ENCODE measurements at regions not wholly inside any gene's neighbourhood (a gene's known extent, or its start where the extent isn't known, plus 50 kb on each side); places are given as distances from the start of the nearest gene placed in this dataset.

GRCh38 chr9:89864731-89865130, 259.9 kb downstream of the GADD45G start:
- DNase-seq (ENCODE audit: low read depth), result no peak

GRCh38 chr9:89865357-89865756, 260.5 kb downstream of the GADD45G start:
- DNase-seq (ENCODE audit: low read depth), result no peak

GRCh38 chr9:89865981-89866380, 261.2 kb downstream of the GADD45G start:
- DNase-seq (ENCODE audit: low read depth), result no peak

- DNase-seq (ENCODE audit: low read depth), result no peak
Measured at GRCh38 chr9:89866701-89867100, 261.9 kb downstream of the GADD45G start.

- DNase-seq (ENCODE audit: low read depth), result no peak
Measured at GRCh38 chr9:89868100-89868499, 263.3 kb downstream of the GADD45G start.

- DNase-seq (ENCODE audit: low read depth), result no peak
Measured at GRCh38 chr9:89869793-89870580, 265.2 kb downstream of the GADD45G start.

GRCh38 chr9:89871871-89872331, 267.1 kb downstream of the GADD45G start:
- no peak for DNase-seq (ENCODE audit: low read depth)

- no peak for DNase-seq (ENCODE audit: low read depth)
Measured at GRCh38 chr9:89872426-89872912, 267.7 kb downstream of the GADD45G start.

GRCh38 chr9:89872913-89873707, 268.3 kb downstream of the GADD45G start:
- DNase-seq (ENCODE audit: low read depth), result no peak

- no peak for DNase-seq (ENCODE audit: low read depth)
Measured at GRCh38 chr9:89873801-89874200, 269.0 kb downstream of the GADD45G start.

GRCh38 chr9:89874351-89875321, 269.8 kb downstream of the GADD45G start:
- DNase-seq (ENCODE audit: low read depth), result no peak

- DNase-seq (ENCODE audit: low read depth), result no peak
Measured at GRCh38 chr9:89877051-89878002, 272.5 kb downstream of the GADD45G start.

- no peak for DNase-seq (ENCODE audit: low read depth)
Measured at GRCh38 chr9:89878003-89878411, 273.2 kb downstream of the GADD45G start.

- DNase-seq (ENCODE audit: low read depth), result no peak
Measured at GRCh38 chr9:89878687-89879086, 273.9 kb downstream of the GADD45G start.

GRCh38 chr9:89879276-89879675, 274.5 kb downstream of the GADD45G start:
- no peak for DNase-seq (ENCODE audit: low read depth)

GRCh38 chr9:89879701-89880100, 274.9 kb downstream of the GADD45G start:
- no peak for DNase-seq (ENCODE audit: low read depth)

GRCh38 chr9:89880161-89880560, 275.3 kb downstream of the GADD45G start:
- DNase-seq (ENCODE audit: low read depth), result no peak

- DNase-seq (ENCODE audit: low read depth), result no peak
Measured at GRCh38 chr9:89880721-89881120, 275.9 kb downstream of the GADD45G start.

GRCh38 chr9:89881431-89881830, 276.6 kb downstream of the GADD45G start:
- DNase-seq (ENCODE audit: low read depth), result no peak

- no peak for DNase-seq (ENCODE audit: low read depth)
Measured at GRCh38 chr9:89882930-89883361, 278.1 kb downstream of the GADD45G start.
